H1 (cell line): ENCODE measurements at regions not wholly inside any gene's neighbourhood (a gene's known extent, or its start where the extent isn't known, plus 50 kb on each side); places are given as distances from the start of the nearest gene placed in this dataset.

Experiments used
- CBX8 ChIP-seq: fragments of 300-800, 300-1000 bp; sonication (generic); IDR thresholded peaks from 2 replicates; pipeline ENCODE4 v1.7.1; 2016; ENCODE audit warnings: low read depth, low read length, borderline replicate concordance
- CHD7 ChIP-seq: fragments of 300-600 bp; sonication (generic); IDR thresholded peaks from 2 replicates; pipeline ENCODE4 v1.7.1; 2012; ENCODE audit warnings: low read length, moderate library complexity, mild to moderate bottlenecking, inconsistent platforms; ENCODE audit not compliant: insufficient replicate concordance
- CTCF ChIP-seq, 3 experiments: IDR thresholded peaks; 1 replicate in 2 of 3; 2 replicates in 1 of 3; pipeline versions ENCODE4 v1.5.1 to v1.6.1; 2011; ENCODE audit warnings: low read length in 3 of 3, mild to moderate bottlenecking in 3 of 3, inconsistent platforms in 2 of 3, low read depth in 1 of 3, moderate library complexity in 1 of 3; ENCODE audit not compliant: insufficient read depth in 1 of 3; ENCODE audit errors: control extremely low read depth in 1 of 3
- E2F6 ChIP-seq: IDR thresholded peaks from 2 replicates; pipeline ENCODE4 v1.6.1; 2012; ENCODE audit warnings: inconsistent platforms
- JUN ChIP-seq: IDR thresholded peaks from 2 replicates; pipeline ENCODE4 v1.6.1; 2011; ENCODE audit warnings: low read depth, mild to moderate bottlenecking, improper control_type of control experiment, low read length
- RAD21 ChIP-seq, 2 experiments: IDR thresholded peaks in 1 of 2; conservative IDR thresholded peaks in 1 of 2; 2 replicates each; pipeline ENCODE4 v1.6.1; 2011; ENCODE audit warnings: low read depth in 2 of 2, low read length in 2 of 2, improper control_type of control experiment in 1 of 2, inconsistent platforms in 1 of 2, mild to moderate bottlenecking in 1 of 2, moderate library complexity in 1 of 2

- TF ChIP-seq CTCF (IDR thresholded peaks at IDR 0.05; ENCODE audit: control extremely low read depth in 1 of 3, insufficient read depth in 1 of 3, low read depth in 1 of 3, low read length in 3 of 3), result no peak
- TF ChIP-seq E2F6, result no peak
- TF ChIP-seq CHD7, result no peak
- no peak for TF ChIP-seq RAD21 (IDR thresholded peaks at IDR 0.05 in 1 of 2, conservative IDR thresholded peaks at IDR 0.05 in 1 of 2; ENCODE audit: low read depth in 2 of 2, low read length in 2 of 2)
- TF ChIP-seq CBX8, result no peak
- no peak for TF ChIP-seq JUN
Observed at GRCh38 chr14:65910108-65910786, 497.7 kb downstream of the FUT8 start (continued).
